HL-60 (cell line): ENCODE measurements at regions not wholly inside any gene's neighbourhood (a gene's known extent, or its start where the extent isn't known, plus 50 kb on each side); places are given as distances from the start of the nearest gene placed in this dataset.

ENCODE experiments used
- DNase-seq, 2 experiments: peaks; one replicate each; pipeline ENCODE4 v3.0.0-alpha.2; 2010 to 2020; ENCODE audit warnings: low read depth in 1 of 2, low spot score in 1 of 2
- H3K27ac ChIP-seq: fragments of 250-450 bp; sonication (Bioruptor Pico); replicated peaks from 2 replicates; pipeline ENCODE4 v1.5.1; 2020; ENCODE audit warnings: mild to moderate bottlenecking, moderate library complexity
- H3K27me3 ChIP-seq: fragments of 250-450 bp; sonication (Bioruptor Pico); 2 replicates; pipeline ENCODE4 v1.5.1; 2021; ENCODE audit warnings: mild to moderate bottlenecking, moderate library complexity; ENCODE audit not compliant: insufficient read depth, poor library complexity, severe bottlenecking
- H3K4me3 ChIP-seq: replicated peaks from 2 replicates; pipeline ENCODE4 v1.5.1; 2011; ENCODE audit warnings: mild to moderate bottlenecking, control low read depth, low read length; ENCODE audit not compliant: insufficient read depth
- CTCF ChIP-seq: IDR thresholded peaks from one replicate; pipeline ENCODE4 v1.5.1; 2011; ENCODE audit warnings: low read length, control low read depth, inconsistent platforms; ENCODE audit not compliant: insufficient read depth
- GABPA ChIP-seq: IDR thresholded peaks from 2 replicates; pipeline ENCODE4 v1.6.1; 2012; ENCODE audit warnings: low read depth
- POLR2AphosphoS5 ChIP-seq: IDR thresholded peaks from 2 replicates; pipeline ENCODE4 v1.6.1; 2012; ENCODE audit warnings: low read depth
- SPI1 ChIP-seq: IDR thresholded peaks from 2 replicates; pipeline ENCODE4 v1.6.1; 2012; ENCODE audit warnings: low read depth, mild to moderate bottlenecking, borderline replicate concordance
- TF ChIP-seq, protein P1 (sequence below): IDR thresholded peaks from 2 replicates; pipeline ENCODE4 v1.6.1; 2012; ENCODE audit warnings: low read depth; ENCODE audit not compliant: insufficient replicate concordance

GRCh38 chr3:164208048-164208447 is 870.2 kb downstream of the SI start:
- TF ChIP-seq POLR2AphosphoS5 (no peak), CTCF (no peak), GABPA (no peak), SPI1 (no peak)
- TF ChIP-seq, protein P1, sequence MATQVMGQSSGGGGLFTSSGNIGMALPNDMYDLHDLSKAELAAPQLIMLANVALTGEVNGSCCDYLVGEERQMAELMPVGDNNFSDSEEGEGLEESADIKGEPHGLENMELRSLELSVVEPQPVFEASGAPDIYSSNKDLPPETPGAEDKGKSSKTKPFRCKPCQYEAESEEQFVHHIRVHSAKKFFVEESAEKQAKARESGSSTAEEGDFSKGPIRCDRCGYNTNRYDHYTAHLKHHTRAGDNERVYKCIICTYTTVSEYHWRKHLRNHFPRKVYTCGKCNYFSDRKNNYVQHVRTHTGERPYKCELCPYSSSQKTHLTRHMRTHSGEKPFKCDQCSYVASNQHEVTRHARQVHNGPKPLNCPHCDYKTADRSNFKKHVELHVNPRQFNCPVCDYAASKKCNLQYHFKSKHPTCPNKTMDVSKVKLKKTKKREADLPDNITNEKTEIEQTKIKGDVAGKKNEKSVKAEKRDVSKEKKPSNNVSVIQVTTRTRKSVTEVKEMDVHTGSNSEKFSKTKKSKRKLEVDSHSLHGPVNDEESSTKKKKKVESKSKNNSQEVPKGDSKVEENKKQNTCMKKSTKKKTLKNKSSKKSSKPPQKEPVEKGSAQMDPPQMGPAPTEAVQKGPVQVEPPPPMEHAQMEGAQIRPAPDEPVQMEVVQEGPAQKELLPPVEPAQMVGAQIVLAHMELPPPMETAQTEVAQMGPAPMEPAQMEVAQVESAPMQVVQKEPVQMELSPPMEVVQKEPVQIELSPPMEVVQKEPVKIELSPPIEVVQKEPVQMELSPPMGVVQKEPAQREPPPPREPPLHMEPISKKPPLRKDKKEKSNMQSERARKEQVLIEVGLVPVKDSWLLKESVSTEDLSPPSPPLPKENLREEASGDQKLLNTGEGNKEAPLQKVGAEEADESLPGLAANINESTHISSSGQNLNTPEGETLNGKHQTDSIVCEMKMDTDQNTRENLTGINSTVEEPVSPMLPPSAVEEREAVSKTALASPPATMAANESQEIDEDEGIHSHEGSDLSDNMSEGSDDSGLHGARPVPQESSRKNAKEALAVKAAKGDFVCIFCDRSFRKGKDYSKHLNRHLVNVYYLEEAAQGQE, result no peak
- Histone ChIP-seq H3K27me3 (no peaks in the 10 kb centered on the region), H3K4me3 (no peak overlapping the region), H3K27ac (no peak overlapping the region)
- DNase-seq, result no peak

DNA sequence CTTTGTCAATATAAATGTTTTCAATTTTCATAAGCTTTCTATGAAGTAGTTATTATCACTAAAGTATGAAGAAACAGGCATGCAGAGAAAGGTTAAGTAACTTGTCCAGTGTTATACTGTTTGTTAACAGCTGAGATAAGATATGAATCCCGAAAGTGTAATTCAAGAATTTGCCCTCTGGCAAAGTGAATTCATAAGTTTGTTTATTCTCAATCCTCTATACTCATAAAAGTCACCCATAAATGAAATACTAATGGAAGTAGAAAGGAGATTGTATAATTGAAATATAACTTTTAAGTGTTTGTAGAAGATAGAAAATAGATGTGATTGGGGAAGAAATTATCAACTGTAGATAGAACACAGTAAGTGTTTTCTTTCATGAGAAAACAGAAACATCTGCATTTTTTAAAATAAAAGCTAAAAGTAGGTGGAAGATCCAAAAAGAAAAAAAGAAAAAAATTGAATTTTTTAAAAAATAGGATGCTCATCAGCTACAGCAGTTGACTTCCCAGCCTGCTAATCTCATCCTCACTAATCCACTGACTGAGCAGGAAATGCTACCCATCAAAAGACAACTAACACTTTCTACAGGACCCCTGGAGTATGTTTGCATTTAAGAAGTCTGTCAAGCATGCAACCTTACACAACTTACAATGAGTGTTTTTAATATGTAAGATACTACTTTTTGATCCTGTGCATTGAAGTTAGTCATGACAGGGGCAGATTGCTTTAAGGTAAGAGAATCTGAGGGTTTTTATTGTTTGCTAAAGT is 878.1 kb downstream of the SI start:
- Histone ChIP-seq H3K27me3 (no peaks in the 10 kb centered on the region), H3K4me3 (no peak overlapping the region), H3K27ac (no peak overlapping the region)
- DNase-seq, result no peak
- no peak for TF ChIP-seq POLR2AphosphoS5
- TF ChIP-seq, protein P1, result no peak
- no peak for TF ChIP-seq SPI1
- TF ChIP-seq CTCF, result no peak
- no peak for TF ChIP-seq GABPA

- H3K27me3 ChIP-seq, result no peaks in the 10 kb centered on the region
- H3K27ac ChIP-seq, result no peak overlapping the region
- TF ChIP-seq GABPA (no peak), CTCF (no peak), POLR2AphosphoS5 (no peak), SPI1 (no peak)
- TF ChIP-seq, protein P1, result no peak
- no peak overlapping the region for H3K4me3 ChIP-seq
- no peak for DNase-seq
Measured at GRCh38 chr3:164196477-164196876, 881.8 kb downstream of the SI start.
